ENCODE measurements at regions not wholly inside any gene's neighbourhood (a gene's known extent, or its start where the extent isn't known, plus 50 kb on each side); places are given as distances from the start of the nearest gene placed in this dataset.
"Not testable (repeated sequence)": the region's sequence is repeated elsewhere in the genome, so short reads cannot be mapped to it uniquely, and the experiment has no call there.

GRCh38 chr1:5730272-5731109 lies 261.7 kb downstream of the NPHP4 start:
- DNase-seq, result no peak

GRCh38 chr1:5729636-5730145 lies 262.5 kb downstream of the NPHP4 start:
- DNase-seq, result no peak

- no peak for DNase-seq
Measured at GRCh38 chr1:5728663-5729355, 263.4 kb downstream of the NPHP4 start.

DNA sequence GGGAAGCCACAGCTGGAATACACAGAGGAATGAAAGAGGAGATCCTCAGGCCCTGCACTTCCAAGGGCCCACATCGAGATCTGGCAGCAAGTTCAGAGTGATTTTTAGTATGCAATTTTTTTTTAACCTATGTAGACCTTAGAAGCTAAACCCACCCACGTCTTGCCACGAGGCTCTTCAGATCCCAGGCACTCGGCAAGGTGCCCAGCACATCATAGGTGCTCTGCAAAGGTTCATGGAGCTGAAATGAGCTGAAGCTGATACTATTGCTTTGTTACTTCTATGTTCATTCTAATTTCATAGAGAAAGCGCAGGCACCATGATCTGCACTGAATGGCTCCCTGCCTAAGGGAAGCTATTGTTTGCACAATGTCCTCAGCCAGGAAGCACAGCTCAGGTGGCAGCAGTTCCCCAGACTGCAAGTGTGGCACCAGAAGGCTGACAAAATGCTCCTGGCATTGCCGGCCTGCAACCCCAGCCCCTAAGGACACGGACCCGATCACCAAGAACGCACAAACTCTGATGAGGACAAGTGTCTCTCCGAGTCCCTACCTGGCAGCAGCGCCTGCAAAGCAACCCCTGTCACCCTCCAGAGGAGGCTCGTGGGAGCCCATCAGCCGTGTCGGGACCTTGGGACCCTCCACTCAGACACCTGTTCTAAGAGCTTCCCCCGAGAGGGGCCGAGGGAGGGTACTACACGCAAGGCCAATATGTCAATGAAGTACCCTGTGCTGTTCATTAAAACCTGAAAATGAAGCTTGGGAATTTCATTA lies 264.2 kb downstream of the NPHP4 start:
- DNase-seq, result no peak

DNA sequence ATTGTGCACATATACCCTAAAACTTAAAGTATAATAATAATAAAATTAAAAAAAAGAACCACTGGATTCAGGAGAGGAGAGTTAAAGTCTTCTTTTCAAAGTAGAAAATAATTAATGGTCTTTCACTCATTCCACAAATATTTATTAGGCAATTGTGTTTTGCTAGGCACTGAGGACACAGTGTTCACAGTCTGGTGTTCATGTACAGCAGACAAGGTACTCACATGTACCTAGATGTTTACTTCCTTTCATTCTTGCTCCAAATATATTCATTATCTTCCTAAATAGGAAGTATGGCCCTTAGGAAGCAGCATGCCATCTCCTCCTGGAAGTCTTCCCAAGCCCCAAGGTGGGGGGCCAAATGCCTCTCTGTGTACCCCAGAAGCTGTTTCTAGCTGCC lies 265.0 kb downstream of the NPHP4 start:
- no peak for DNase-seq

DNA sequence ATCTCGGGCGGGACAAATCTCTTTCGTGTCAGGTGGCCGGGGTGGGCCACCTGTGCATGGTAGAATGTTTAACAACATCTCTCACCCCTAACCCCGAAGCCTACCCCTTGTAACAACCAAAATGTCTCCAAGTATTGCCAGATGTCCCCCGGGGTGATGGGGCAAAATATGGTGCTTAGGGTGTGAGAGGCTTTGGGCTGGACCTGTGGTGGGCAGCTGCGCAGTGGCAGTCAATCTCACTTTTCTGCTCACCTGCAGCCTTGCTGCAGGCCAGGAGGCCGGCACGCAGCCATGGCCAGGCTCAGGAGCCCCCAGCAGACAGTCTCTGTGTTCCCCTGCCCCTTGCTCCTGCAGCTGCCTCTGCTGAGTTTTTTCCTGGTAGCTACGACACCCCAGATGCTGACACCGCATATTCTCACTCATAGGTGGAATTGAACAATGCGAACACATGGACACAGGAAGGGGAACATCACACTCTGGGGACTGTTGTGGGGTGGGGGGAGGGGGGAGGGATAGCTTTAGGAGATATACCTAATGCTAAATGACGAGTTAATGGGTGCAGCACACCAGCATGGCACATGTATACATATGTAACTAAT lies 265.5 kb downstream of the NPHP4 start:
- DNase-seq, result not testable (repeated sequence)

GRCh38 chr1:5725855-5726585 lies 266.2 kb downstream of the NPHP4 start:
- DNase-seq, result no peak

- no peak for DNase-seq
Measured at GRCh38 chr1:5725406-5725805, 266.8 kb downstream of the NPHP4 start.

- DNase-seq, result no peak
Measured at GRCh38 chr1:5724847-5725246, 267.4 kb downstream of the NPHP4 start.

DNA sequence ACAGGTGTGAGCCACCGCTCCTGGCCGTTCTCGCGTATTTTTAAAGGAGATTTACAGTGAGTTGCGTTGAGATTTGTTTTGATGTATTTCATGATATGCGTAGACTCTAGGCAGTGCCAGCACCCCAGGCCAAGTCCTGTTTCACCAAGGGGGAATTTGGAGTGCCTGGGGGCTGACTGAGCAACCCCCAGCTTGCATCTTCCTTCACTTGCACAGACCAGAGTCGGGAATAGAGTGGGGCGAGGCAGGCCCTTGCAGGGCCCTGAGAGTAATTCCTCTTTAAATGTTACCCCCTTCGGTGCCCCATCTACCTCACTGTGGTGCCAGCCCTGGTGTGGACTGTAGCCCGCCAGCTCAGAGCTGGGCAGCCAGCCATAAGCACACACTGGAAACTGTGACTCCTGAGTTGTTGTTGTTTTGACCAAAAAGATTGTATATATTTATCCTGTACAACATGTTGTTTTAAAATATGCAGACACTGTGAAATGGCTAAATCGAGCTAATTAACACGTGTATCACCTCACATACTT lies 269.5 kb downstream of the NPHP4 start:
- no peak for DNase-seq

DNA sequence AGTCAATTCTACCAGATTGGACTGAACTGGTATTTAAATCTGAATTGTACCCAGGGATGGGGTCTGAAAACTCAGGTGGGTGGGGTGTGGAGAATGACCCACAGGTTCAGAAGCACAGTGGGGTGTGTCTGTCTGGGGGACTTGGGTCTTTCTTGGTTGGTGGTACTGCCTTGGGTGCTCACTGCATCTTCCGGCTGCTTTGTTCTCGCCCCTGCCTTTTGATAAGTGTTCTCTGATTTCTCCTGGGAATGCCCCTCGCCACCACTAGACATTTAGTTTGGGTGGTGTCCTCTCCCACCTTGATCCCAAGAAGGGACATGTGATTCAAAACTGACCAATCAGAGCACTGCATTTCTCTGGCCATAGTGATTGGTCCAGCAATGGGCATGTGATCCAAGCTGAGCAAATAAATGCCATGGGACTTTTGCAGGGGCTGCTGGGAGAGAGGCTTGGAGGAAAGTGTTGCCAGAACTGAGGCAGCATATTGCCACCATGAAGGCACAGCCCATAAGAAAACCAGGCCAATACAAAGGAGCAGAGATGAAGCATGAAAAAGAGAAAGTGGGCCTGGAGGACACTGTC lies 270.5 kb downstream of the NPHP4 start:
- DNase-seq, result no peak

DNA sequence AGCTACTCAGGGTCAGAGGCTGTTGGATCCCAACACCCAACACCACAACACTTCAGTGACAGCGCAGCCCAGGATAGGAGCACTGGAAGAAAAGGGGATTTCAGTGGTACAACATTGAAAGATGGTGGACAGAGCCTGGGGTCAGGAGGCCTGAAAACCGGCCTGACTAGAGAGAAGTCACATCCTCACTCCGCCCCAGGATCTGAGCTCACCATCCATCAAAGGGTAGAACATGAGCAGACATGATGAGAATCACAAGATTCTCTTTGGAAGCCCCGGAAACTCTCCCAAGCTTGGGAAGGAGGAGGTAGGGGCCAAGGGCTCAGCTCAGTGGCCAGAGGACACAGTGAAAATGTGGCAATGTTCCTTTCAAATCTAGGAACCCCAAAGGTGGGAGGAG lies 271.3 kb downstream of the NPHP4 start:
- DNase-seq, result no peak

DNA sequence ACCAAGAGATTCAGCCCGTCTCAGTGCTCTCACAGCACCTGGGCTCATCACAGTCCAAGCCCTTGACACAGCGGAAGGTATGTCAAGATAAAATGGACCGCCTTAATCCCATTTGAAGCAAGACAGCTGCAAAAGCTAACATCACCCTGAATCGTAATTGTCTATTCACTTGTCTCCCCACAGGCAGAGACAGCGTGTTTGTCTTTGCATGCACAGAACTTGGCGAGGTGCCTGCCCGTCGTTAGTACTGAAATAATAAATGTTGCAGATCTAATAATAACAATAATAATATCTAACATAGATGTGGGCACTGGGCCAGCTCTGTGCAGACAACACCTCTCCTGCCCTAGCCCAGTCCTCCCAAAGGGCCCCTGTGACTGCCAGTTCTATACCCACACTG lies 271.7 kb downstream of the NPHP4 start:
- no peak for DNase-seq

DNA sequence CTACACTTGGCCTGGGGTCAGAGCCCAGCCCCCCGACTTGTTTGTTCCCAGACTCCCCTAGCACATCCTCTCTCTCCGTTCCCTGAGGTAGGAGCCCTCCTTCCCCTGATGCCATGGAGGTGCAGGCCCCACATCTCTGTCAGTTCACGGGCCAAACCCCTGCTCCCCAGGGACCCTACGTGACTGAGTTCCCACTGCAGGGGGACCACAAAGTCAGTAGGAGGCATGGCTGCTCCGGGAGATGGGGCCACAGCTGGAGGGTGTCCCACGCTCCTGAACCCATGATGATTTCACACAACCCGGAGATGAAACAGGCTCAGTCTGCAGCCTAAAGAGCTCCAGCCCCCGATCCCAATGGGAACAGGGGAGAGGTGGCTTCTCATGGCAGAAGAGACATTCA lies 272.2 kb downstream of the NPHP4 start:
- no peak for DNase-seq

- DNase-seq, result no peak
Measured at GRCh38 chr1:5718831-5719632, 273.2 kb downstream of the NPHP4 start.

GRCh38 chr1:5717031-5717682 lies 275.1 kb downstream of the NPHP4 start:
- DNase-seq, result no peak

GRCh38 chr1:5716126-5716525 lies 276.1 kb downstream of the NPHP4 start:
- DNase-seq, result no peak

- no peak for DNase-seq
Measured at GRCh38 chr1:5713101-5714010, 278.9 kb downstream of the NPHP4 start.
